Hypothalamus (tissue), 51 donors: ENCODE measurements at regions not wholly inside any gene's neighbourhood (a gene's known extent, or its start where the extent isn't known, plus 50 kb on each side); places are given as distances from the start of the nearest gene placed in this dataset.

Source experiments
- DNase-seq, 51 donors: peaks; one replicate each; lab custom pipeline; 2025; lab: John Stamatoyannopoulos, UW

DNA sequence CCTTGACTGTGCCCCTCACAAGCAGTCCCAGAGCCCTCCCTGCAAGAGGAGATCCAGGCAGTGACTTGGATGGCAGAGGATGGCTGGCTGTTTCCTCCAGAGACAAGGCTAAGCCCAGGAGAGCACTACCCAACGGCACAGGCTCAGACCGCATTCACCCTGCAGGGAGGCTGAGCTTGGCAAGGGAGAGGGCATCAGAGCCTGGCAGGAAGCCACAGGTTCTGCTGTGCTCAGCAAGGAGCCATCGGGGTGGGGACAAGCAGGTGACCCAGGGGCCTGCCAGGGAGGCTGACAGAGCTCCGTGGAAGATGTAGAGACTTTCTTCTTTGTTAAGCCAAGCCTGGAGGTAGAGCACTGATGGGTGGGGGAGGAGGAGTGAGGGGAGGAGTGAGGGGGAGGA, 159.2 kb upstream of the CST7 start:
- no peak for DNase-seq

DNA sequence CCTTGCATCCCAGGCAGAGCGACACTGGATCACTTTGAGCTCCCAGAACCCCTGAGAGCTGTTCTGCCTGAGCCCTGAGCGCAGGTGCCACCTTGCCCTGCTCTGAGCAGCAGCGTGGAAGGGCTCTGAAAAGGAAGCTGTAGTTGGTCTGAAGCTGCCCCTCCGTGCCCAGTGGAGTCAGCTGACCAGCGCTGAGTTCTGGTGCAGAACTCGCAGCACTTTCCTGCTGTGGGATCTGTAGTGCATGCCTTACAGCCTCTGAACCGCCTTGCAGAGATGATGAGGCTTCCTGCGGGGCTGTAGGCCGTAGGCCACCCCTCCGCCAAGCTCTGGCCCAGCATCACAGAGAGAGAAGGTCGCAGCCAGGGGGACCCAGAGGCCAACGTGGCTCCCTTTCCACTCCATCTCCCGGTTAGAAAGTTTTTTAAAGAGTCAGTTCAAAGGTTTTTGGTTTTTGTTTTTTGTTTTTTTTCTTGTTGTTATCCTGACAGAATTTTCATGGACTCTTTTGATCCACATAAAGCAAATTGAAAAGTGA, 158.3 kb upstream of the CST7 start:
- DNase-seq: peak in 2 of 51 donors; percentile 16 to 26

DNA sequence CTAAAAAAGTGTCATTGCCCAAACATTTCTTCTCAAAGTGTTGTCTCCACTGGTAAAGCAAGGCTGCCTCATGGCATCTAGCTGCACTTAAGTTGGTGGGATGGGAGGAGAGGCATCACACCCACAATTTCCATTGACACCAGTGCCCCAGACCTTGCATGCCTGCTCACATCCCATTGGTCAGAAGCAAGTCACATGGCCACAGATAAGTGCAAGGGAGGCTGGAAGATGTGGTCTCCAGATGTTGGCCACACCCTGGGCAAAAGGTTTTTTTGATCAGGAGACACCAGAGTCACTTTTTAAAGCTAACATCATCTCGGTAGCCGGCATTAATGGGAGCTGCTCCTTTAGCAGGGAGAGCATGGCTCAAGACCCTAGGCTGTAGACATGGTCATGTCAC, 157.1 kb upstream of the CST7 start:
- no peak for DNase-seq

DNA sequence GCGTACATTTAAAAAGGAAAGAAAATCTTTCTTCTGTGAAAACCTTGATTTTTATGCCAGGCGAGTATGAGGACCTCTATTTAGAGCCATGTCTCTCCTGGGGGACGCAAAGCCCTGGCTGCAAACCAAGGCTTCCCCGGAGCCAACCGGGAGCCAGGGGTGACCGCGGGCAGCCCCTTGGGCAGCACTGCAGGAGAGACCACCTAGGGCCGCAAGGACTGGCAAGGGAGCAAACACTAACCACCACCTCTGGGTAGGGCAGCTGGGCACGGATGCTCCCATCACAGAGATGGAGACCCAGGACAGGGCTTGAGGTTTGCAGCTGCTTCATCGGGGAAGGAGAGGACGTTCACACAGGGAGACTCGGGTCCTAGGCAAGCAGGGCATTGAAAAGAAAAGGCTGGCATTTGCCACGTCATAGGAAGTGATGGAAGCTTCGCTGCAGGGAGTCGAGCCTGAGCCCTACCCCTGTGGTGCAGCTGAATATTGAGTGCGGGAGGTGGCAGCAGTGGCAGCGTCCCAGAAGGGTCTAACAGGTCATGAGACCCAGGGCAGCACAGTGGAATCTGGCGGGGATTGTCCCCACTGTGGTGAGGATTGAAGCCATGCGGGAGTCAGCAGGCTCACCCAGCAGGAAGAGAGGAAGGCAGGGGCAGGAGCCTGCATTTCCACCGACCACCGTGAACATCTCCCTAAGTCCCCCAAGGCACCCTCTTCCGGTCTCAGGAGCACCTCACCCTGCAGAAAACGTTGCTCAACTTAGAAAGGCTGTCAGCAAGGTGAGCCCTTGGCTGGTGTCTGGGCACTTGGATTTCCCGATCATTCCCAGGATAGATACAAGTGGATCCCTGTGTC, 156.2 kb upstream of the CST7 start:
- no peak for DNase-seq

DNA sequence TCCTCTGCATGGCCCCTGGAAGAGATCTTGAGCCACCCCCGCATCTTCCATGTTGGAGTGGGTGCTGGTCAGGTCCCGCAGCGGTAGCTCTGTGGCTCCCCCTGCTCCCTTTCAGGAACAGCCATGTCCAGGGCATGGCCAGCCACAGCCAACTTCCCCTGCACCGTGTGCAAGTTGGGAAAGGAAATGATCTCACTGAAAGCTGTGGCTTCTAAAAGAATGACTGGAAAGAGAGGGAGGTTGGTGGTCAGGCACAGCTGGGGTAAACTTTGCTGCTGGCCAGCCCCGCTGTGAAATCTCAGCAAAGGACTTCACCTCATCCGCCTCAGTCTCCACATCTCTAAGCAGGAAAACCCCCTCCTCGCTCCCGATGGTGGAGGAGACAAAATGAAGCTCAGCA, 153.6 kb upstream of the CST7 start:
- no peak for DNase-seq

DNA sequence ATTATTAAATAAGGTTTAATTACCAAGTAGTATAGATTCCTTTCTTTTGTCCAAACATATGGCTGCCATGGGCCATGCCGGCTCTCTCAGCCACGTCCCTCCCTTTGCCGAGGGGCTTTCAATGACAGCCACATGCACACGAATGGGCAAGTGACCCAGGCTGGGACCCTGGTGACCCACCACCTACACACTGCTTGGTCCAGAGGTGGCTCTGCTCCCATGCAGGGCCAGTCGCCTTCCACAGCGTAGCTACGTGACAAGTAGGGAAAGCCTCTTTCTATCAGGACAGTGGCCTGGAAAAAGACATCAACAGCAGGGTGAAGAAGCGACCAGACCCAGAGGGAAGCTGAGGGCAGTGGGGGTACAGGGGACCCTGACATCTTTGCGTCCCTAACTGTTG, 152.8 kb upstream of the CST7 start:
- no peak for DNase-seq

DNA sequence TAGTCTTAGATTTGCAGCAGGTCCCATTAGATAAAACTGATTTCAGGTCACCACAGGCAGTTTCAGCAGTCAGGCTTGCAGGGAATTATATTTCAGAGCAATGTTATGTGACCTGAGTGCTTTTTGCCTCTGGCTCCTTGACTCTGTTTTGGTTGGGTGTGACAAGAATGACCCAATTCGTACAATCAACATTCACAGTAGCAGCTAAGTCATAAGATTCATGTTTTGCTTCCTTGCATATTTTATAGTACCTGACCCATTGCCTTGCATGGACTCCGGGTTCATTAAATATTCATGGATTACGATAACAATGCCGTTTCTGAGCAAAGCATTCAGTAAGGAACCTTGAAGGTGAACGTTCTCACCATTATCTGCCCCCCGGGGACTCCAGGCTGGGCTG, 152.0 kb upstream of the CST7 start:
- no peak for DNase-seq

DNA sequence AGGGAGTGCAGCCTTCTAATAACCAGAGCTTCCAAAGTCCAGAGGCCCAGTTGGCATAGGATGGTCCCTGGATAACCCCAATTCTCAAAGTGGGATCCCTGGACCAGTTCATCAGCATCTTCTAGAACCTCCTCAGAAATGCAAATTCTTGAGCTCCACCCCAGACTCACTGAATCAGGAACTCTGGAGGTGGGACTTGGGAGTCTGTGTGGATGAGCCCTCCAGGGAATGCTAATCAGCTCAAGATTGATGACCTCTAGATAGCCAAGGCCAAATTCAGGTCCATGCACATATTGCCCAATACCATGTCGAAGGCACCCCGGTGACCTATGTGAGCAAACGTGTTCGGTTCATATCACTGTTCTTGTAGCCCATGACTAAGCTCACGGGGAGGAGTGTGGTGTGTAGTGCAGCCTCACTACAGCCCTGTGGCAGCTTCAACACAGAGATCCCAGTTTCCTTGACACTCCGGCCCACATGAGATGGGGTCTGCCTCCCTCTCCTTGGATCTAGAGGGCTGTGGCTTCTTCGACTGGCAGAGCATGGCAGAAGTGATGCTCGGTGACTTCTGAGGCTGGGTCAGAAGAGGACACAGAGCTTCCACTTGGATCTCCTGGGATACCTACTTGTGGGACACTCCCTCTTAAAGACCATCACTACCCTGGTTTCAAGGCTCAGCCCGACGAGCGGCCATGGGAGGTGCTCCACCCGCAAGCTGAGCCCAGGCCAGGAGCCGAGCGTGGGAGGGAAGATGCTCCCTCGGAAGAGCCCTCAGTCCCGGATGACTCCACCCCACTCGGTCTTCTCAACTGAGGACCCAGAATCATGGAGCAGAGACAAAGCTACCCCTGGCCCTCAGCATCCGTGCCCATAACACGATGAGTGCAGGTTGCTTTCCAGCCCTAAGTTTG, 151.1 kb upstream of the CST7 start:
- DNase-seq: no peak

DNA sequence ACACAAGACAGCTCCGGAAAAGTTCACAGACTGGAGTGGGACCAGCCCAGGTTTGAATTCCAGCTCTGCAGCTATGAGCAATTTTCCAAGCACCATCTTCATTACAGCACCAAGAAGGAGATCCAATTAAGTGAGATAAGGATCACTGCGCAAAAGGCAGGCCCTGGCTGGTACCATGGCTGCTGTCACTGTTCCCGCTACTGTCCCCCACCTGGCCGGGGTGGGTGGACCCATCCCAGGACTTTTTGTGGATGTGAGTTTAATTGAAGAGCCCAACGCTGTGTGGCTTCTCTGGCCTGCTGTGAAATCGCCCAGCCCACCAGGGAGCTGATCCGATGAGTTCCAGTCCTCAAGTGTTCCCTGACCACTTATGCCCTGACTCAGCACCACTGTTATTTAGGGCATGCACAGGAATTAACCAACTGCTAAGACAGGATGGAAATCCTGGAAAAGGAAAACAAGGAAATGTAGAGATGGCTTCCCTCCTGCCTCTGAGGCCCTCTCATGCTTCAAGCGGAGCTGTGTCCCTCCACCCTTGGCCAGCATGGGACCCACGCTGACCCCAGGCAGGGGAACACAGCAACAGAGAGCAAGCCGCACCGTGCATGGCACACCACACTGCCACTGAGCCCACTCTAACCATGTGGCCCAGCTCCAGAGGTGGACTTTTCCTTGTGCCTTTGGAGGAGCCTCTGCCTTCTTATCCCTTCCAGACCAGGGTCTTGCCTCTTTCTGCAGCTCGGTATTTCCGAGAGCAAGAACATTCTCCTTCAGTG, 150.0 kb upstream of the CST7 start:
- DNase-seq: no peak

DNA sequence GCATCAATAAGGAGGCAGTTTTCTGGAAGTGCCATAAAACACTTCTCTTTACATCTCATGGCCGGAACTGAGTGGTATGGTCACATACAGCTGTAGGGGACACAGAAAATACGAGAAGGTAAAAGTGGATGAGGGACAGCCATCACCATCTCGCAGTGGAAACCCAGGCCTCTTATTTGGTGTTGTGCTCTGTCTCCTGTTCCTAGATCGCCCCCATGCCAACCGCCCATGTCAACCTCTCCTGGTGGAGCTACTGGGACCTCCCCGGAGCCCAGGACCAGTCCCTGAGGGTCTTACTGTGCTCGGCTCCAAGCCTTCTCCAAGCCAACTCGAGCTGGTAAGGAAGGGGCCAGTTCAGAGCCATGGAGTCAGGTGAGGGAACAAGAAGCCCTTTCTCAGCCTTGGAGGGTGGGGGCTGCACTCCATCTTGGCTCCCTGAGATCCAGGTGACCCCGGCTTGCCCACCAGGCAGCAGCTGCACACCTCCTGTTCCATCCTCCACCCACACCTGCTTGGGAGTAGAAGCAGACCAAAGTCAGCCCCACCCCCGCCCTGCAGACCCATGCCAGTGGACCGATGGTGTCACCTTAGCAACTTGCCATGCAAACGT, 149.0 kb upstream of the CST7 start:
- DNase-seq: no peak

DNA sequence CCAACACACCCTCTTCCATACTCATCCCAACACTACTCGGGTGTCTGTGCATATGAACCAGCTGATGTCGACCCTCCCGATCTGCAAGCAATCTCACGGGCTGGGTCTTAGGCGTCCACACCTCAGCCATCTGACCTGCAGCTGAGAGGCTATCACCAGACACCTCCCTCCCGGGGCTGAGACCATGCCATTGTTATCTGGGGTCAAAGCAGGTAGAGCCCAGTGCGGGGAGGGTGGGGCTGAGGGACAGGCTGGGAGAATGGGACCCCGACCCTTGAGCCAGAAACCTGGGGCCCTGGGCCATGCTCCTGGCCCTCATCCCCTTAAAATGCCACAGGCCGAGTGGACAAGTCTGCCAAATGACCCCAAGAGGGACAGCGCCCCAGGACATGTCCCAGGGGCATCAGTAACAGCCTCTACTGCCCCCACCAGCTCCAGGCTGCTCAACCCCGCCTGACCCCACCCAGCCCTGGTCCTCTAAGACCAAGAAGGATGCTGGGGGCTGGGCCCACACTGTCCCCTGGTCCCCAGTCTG, 146.7 kb upstream of the CST7 start:
- no peak for DNase-seq

DNA sequence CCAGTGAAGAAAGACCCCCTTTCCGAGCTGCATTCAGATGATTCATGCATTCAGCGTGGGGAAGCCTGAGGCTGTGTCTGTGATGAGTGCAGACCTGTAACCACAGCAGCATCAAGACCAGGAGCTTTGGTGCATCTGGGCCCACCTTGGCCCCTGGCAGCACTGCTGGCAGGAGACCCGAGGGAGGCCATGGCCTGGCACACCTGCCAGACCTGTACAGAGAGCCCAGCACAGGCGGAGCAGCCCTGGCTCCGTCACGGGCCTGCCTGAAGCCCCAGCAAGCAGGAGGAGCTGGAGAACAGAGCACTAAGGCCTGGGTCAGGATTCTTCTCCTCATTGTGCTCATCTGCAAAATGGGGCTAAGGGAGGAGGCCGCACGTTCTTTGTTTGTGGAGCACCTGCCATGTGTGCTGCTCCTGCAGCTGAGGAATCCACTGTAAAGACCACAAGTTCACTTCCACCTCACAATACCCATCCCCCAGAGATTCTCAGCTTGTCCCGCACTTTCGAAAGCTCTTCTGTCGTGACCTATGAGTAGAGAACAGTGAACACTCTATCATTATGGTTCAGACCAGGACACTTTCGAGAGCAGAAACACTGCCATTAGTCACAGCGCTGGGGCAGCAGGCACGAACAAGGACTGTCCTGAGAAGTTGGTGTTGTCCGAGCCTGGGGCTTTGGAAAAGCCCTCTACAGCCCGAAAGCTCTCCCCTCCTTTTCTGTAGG, 144.4 kb upstream of the CST7 start:
- no peak for DNase-seq

DNA sequence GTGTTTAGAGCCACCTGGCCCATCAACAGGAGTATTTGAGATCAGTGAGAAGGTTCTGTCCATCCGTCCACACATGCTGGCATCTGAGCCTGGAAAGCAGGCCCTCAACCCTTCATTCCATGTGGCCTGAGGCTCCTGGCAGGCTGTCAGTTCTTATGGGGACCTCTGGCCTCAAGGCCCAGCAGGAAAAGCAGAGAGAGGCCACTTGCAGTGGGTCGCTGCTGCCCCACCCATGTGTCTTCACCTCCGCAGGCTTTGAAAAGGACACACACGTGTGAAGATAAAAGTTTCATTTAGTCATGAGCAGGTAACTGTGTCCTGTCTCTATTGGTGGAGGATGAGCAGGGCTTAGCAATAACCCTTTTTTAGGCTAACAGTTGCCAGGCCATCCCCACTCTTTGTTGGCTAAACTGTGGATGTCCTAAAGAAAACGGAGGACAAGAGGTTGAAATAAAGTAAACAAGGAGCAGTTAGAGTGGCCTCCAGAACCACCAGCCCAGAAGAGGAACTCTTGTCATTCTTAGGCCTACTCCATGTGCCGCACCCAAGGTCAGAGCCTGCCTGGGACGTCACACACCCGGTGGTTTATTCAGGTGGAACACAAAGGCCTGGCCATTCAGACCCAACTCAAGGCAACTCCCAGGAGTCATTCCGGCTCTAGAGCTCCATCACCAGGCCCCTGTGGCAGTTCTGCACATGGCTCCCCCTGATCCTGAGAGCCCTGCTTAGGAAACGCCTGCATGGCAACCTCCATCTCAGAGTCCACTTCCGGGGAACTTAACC, 143.4 kb upstream of the CST7 start:
- no peak for DNase-seq

DNA sequence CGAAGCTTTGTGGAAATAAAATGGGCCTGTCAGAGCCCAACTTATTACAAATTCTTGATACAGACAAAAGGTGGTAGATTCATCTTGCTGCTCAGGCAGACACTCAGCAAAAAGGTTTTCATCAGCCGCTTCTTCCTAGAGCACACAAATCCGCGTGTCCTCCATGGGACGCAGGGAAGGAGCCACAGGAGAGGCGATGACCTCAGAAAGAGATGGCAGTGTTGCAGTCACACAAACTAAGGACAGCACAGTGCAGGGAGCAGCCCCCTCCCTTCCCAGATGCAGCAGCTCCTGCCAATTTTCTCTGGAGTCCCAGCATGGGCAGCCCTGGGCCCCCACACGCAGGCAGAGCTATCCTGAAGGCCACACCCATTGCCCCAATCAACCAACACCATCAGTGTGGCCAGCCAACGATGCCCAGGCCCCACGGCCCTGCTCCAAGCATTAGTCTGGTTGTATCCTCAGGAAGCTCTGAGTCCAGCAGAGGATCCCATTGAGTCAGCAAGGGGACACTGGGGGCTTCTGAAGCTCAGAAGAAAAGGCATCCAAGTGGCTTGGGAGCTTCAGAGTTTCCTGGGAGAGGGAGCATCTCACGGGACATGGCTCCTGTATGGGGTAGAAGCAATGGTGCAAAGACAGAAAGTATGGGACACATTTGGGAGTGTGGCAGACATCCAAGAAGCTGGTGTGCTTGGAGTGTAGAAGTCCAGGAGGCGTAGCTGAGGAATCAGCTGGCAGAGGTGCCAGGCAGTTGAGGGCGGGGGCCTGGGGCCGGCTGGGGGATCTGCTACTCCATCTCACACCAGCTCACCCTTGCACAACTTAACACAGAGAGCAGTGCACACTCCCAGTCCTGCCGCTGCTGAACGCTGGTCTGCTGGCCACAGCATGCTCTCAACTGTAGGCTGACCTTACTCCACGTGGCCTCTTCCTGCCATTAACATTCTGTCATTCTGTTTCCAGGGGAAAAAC, 142.1 kb upstream of the CST7 start:
- DNase-seq: no peak

DNA sequence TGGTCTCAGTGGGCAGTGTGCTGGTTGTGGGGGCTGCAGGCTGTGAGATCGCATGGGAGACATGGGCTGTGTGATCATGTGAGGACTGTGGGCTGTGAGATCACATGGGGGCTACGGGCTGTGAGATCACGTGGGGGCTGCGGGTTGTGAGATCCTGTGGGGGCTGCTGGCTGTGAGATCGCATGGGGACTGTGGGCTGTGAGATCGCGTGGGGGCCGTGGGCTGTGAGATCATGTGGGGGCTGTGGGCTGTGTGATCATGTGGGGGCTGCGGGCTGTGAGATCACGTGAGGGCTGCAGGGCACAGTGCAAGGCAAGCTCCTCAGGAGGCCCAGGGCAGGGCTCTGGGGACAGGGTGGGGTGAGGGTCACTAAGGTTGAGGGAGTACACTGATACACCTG, 140.5 kb upstream of the CST7 start:
- DNase-seq: no peak

DNA sequence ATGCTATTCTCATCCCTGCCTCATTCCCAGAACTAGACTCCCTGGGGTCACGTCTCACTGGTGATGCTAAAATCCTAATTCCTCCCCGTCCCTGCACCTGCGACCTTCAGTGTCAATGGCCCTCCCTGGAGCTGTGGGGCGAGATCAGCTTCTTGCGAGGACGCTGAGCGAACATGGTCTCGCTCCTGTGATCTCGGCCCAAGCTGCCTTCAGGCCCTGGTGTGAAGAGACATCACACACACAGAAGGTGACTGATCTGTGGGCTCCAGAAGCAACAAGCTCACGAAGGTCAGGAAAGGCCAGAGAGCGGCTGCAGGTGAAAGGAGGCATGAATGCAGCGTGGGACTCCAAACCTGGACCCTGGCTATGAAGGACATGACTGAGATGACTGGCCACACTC, 139.5 kb upstream of the CST7 start:
- DNase-seq: no peak

DNA sequence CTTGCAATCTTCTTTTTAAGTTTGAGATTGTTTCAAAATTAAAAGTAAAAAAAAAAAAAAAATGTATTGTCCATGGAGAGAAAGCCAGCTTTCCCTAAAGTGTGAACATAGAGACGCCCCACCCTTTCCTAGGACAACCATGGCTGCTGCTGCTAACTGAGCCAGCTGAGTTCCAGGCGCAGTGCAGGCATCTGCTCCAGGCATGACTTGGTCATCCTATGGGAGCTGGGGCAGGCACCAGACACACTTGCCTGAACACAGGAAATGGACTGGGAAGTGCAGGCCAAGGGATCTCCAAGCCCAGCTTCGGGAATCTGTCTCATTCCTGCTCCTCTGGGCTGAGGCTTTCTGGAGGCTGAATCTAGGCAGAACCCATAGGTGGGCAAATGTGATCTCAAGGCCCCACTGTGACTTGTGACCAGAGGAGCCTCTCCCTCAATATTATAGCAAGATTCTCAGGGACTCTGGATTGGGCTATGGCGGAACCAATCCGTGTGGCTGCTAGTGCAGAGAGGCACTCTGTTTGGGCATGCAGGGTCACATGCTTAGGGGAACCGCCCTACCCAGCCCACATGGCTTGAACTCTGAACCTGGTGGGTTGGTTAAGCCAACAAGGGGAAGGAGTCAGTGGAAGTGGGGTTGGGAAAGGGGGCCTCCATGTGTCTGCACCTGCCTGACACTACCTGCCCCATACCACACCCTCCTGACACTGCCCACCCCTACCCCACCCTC, 138.2 kb upstream of the CST7 start:
- no peak for DNase-seq
